ACC112 (cell line): ENCODE measurements at regions not wholly inside any gene's neighbourhood (a gene's known extent, or its start where the extent isn't known, plus 50 kb on each side); places are given as distances from the start of the nearest gene placed in this dataset.
A peak's percentile ranks its signal among the peaks of the same experiment; 100 is the strongest.

Experiments used
- H2AFZ ChIP-seq: fragments of 200-600 bp; sonication (generic); one replicate; pipeline ENCODE4 v1.6.0; 2017; ENCODE audit warnings: antibody characterized with exemption, low read length; ENCODE audit not compliant: unreplicated experiment
- H3K27ac ChIP-seq: fragments of 200-600 bp; sonication (generic); 2 replicates; pipeline ENCODE4 v1.5.1; 2014; ENCODE audit warnings: low read depth, mild to moderate bottlenecking, antibody characterized with exemption, low read length, moderate library complexity
- H3K27me3 ChIP-seq: fragments of 200-600 bp; sonication (generic); 2 replicates; pipeline ENCODE4 v1.6.1; 2014; ENCODE audit warnings: mild to moderate bottlenecking, antibody characterized with exemption, low read length, moderate library complexity, mixed read lengths; ENCODE audit not compliant: insufficient read depth
- H3K36me3 ChIP-seq: fragments of 200-600 bp; sonication (generic); 2 replicates; pipeline ENCODE4 v1.6.1; 2016; ENCODE audit warnings: mild to moderate bottlenecking, antibody characterized with exemption, low read length, moderate library complexity, mixed read lengths; ENCODE audit not compliant: insufficient read depth
- H3K4me1 ChIP-seq: fragments of 200-600 bp; sonication (generic); one replicate; pipeline ENCODE4 v1.6.1; 2016; ENCODE audit warnings: low read length, mixed read lengths; ENCODE audit not compliant: insufficient read depth, unreplicated experiment, control insufficient read depth
- H3K4me3 ChIP-seq: fragments of 200-600 bp; sonication (generic); 2 replicates; pipeline ENCODE4 v1.5.1; 2014; ENCODE audit warnings: mild to moderate bottlenecking, low read depth, low read length
- H3K79me2 ChIP-seq: fragments of 200-600 bp; sonication (generic); one replicate; pipeline ENCODE4 v1.6.0; 2016; ENCODE audit warnings: low read length; ENCODE audit not compliant: control insufficient read depth, unreplicated experiment, insufficient read depth

- Histone ChIP-seq H2AFZ (no peak overlapping the region), H3K36me3 (no peaks in the 10 kb centered on the region), H3K27ac (no peak overlapping the region), H3K4me3 (no peak overlapping the region), H3K79me2 (no peaks in the 10 kb centered on the region), H3K27me3 (no peaks in the 10 kb centered on the region), H3K4me1 (no peaks in the 10 kb centered on the region)
These were observed 83.6 kb upstream of the CYP1B1 start for GRCh38 chr2:38159597-38159996.

- H2AFZ ChIP-seq: no peak overlapping the region
- H3K79me2 ChIP-seq: no peaks in the 10 kb centered on the region
- no peak overlapping the region for H3K4me3 ChIP-seq
- H3K36me3 ChIP-seq: no peaks in the 10 kb centered on the region
- H3K27ac ChIP-seq: no peak overlapping the region
- no peaks in the 10 kb centered on the region for H3K27me3 ChIP-seq
- H3K4me1 ChIP-seq: no peaks in the 10 kb centered on the region
These were observed 83.2 kb upstream of the CYP1B1 start for GRCh38 chr2:38159191-38159590.

- Histone ChIP-seq H3K36me3 (no peaks in the 10 kb centered on the region), H3K27me3 (no peaks in the 10 kb centered on the region), H2AFZ (no peak overlapping the region), H3K4me1 (no peaks in the 10 kb centered on the region), H3K4me3 (no peak overlapping the region), H3K27ac (no peak overlapping the region), H3K79me2 (no peaks in the 10 kb centered on the region)
These were observed 82.6 kb upstream of the CYP1B1 start for GRCh38 chr2:38158378-38159118.

GRCh38 chr2:38156436-38156835 lies 80.5 kb upstream of the CYP1B1 start:
- no peak overlapping the region for H2AFZ ChIP-seq
- H3K4me3 ChIP-seq: no peak overlapping the region
- H3K4me1 ChIP-seq: no peaks in the 10 kb centered on the region
- H3K27ac ChIP-seq: no peak overlapping the region
- H3K27me3 ChIP-seq: no peaks in the 10 kb centered on the region
- H3K36me3 ChIP-seq: no peaks in the 10 kb centered on the region
- H3K79me2 ChIP-seq: no peaks in the 10 kb centered on the region

GRCh38 chr2:38155015-38155414 lies 79.1 kb upstream of the CYP1B1 start:
- no peak overlapping the region for H3K27ac ChIP-seq
- H3K4me1 ChIP-seq: no peaks in the 10 kb centered on the region
- H3K27me3 ChIP-seq: no peaks in the 10 kb centered on the region
- no peak overlapping the region for H2AFZ ChIP-seq
- H3K79me2 ChIP-seq: no peaks in the 10 kb centered on the region
- no peak overlapping the region for H3K4me3 ChIP-seq
- H3K36me3 ChIP-seq: no peaks in the 10 kb centered on the region

- H3K4me1 ChIP-seq: peaks cover 2% of the 10 kb centered on the region
- no peak overlapping the region for H3K27ac ChIP-seq
- no peak overlapping the region for H2AFZ ChIP-seq
- H3K36me3 ChIP-seq: no peaks in the 10 kb centered on the region
- no peaks in the 10 kb centered on the region for H3K79me2 ChIP-seq
- no peak overlapping the region for H3K4me3 ChIP-seq
- H3K27me3 ChIP-seq: no peaks in the 10 kb centered on the region
These were observed 78.4 kb upstream of the CYP1B1 start for GRCh38 chr2:38154395-38154794.

- H3K79me2 ChIP-seq: no peaks in the 10 kb centered on the region
- H2AFZ ChIP-seq: no peak overlapping the region
- no peaks in the 10 kb centered on the region for H3K36me3 ChIP-seq
- H3K27ac ChIP-seq: no peak overlapping the region
- peaks cover 10% of the 10 kb centered on the region for H3K4me1 ChIP-seq
- no peaks in the 10 kb centered on the region for H3K27me3 ChIP-seq
- H3K4me3 ChIP-seq: no peak overlapping the region
These were observed 77.7 kb upstream of the CYP1B1 start for GRCh38 chr2:38153476-38154135.

- H3K36me3 ChIP-seq: no peaks in the 10 kb centered on the region
- H3K79me2 ChIP-seq: no peaks in the 10 kb centered on the region
- no peaks in the 10 kb centered on the region for H3K27me3 ChIP-seq
- no peak overlapping the region for H3K27ac ChIP-seq
- H3K4me1 ChIP-seq: peaks cover 17% of the 10 kb centered on the region
- H3K4me3 ChIP-seq: no peak overlapping the region
- H2AFZ ChIP-seq: no peak overlapping the region
These were observed 77.0 kb upstream of the CYP1B1 start for GRCh38 chr2:38152913-38153312.

GRCh38 chr2:38152035-38152434 lies 76.1 kb upstream of the CYP1B1 start:
- no peak overlapping the region for H2AFZ ChIP-seq
- H3K27ac ChIP-seq: no peak overlapping the region
- peaks cover 26% of the 10 kb centered on the region for H3K4me1 ChIP-seq

GRCh38 chr2:38149531-38149930 lies 73.6 kb upstream of the CYP1B1 start:
- Histone ChIP-seq H3K4me1 (peaks cover 47% of the 10 kb centered on the region), H3K36me3 (no peaks in the 10 kb centered on the region), H3K79me2 (no peaks in the 10 kb centered on the region), H2AFZ (no peak overlapping the region), H3K4me3 (no peak overlapping the region), H3K27me3 (no peaks in the 10 kb centered on the region), H3K27ac (peak overlapping the region; percentile 99; the same call in 1 of the 2 replicates)

More at GRCh38 chr2:38152035-38152434, 76.1 kb upstream of the CYP1B1 start:
- no peaks in the 10 kb centered on the region for H3K36me3 ChIP-seq
- H3K79me2 ChIP-seq: no peaks in the 10 kb centered on the region
- H3K27me3 ChIP-seq: no peaks in the 10 kb centered on the region
- H3K4me3 ChIP-seq: no peak overlapping the region

GRCh38 chr2:38148501-38148900 lies 72.5 kb upstream of the CYP1B1 start:
- no peaks in the 10 kb centered on the region for H3K27me3 ChIP-seq
- peaks cover 47% of the 10 kb centered on the region for H3K4me1 ChIP-seq
- H3K36me3 ChIP-seq: peaks cover 7% of the 10 kb centered on the region
- peak overlapping the region; percentile 99 for H3K27ac ChIP-seq
- no peaks in the 10 kb centered on the region for H3K79me2 ChIP-seq
- no peak overlapping the region for H3K4me3 ChIP-seq
- H2AFZ ChIP-seq: no peak overlapping the region
